SU-DHL-6 (cell line): ENCODE measurements at regions not wholly inside any gene's neighbourhood (a gene's known extent, or its start where the extent isn't known, plus 50 kb on each side); places are given as distances from the start of the nearest gene placed in this dataset.
A peak's percentile ranks its signal among the peaks of the same experiment; 100 is the strongest.

Experiments
- H2AFZ ChIP-seq: fragments of 200-600 bp; sonication (generic); 2 replicates; pipeline ENCODE4 v1.6.1; 2014; ENCODE audit warnings: low read depth, mild to moderate bottlenecking, moderate library complexity, mixed read lengths, antibody characterized with exemption, low read length; ENCODE audit not compliant: severe bottlenecking
- H3F3A ChIP-seq: fragments of 200-600 bp; shearing (Covaris generic); 2 replicates; pipeline ENCODE4 v1.6.0; 2016; ENCODE audit warnings: antibody characterized with exemption, mild to moderate bottlenecking; ENCODE audit not compliant: insufficient read depth
- H3K27ac ChIP-seq: fragments of 200-600 bp; sonication (generic); 2 replicates; pipeline ENCODE4 v1.5.1; 2016; ENCODE audit warnings: low read depth, mild to moderate bottlenecking, low read length, moderate library complexity, mixed read lengths
- H3K27me3 ChIP-seq: fragments of 200-600 bp; sonication (generic), shearing (Covaris generic); 2 replicates; pipeline ENCODE4 v1.6.0; 2014; ENCODE audit warnings: mild to moderate bottlenecking, low read length
- H3K36me3 ChIP-seq: fragments of 200-600 bp; sonication (generic); 2 replicates; pipeline ENCODE4 v1.6.1; 2014; ENCODE audit warnings: mild to moderate bottlenecking, low read length, mixed read lengths
- H3K4me2 ChIP-seq: fragments of 300-600, 200-600 bp; shearing (Covaris generic), sonication (generic); 2 replicates; pipeline ENCODE4 v1.6.0; 2014; ENCODE audit warnings: low read length, low read depth, mild to moderate bottlenecking; ENCODE audit not compliant: poor library complexity, severe bottlenecking
- H3K4me3 ChIP-seq: fragments of 200-600 bp; sonication (generic); 2 replicates; pipeline ENCODE4 v1.5.1; 2014; ENCODE audit warnings: antibody characterized with exemption, low read length, mild to moderate bottlenecking, mixed read lengths; ENCODE audit not compliant: insufficient read depth, poor library complexity, severe bottlenecking
- H3K79me2 ChIP-seq: fragments of 200-600 bp; sonication (generic); 2 replicates; pipeline ENCODE4 v1.6.1; 2014; ENCODE audit warnings: mild to moderate bottlenecking, low read length, moderate library complexity; ENCODE audit not compliant: insufficient read depth
- H3K9ac ChIP-seq: fragments of 200-600 bp; sonication (generic); 2 replicates; pipeline ENCODE4 v1.7.0; 2014; ENCODE audit warnings: mild to moderate bottlenecking, low read length
- H3K9me2 ChIP-seq: fragments of 200-600 bp; sonication (generic); replicated peaks from 2 replicates; pipeline ENCODE4 v1.6.1; 2014; ENCODE audit warnings: low read length; ENCODE audit not compliant: insufficient read depth
- H3K9me3 ChIP-seq: fragments of 200-600 bp; sonication (generic); 2 replicates; pipeline ENCODE4 v1.6.1; 2014; ENCODE audit warnings: low read length, mixed read lengths; ENCODE audit not compliant: insufficient read depth
- H4K20me1 ChIP-seq: fragments of 200-600 bp; sonication (generic); 2 replicates; pipeline ENCODE4 v1.6.1; 2014; ENCODE audit warnings: low read depth, mild to moderate bottlenecking, antibody characterized with exemption, low read length, moderate library complexity, mixed read lengths
- CTCF ChIP-seq: fragments of 200-600 bp; sonication (generic); IDR thresholded peaks from one replicate; pipeline ENCODE4 v1.5.1; 2017; ENCODE audit warnings: antibody characterized with exemption, mild to moderate bottlenecking, low read length, moderate library complexity; ENCODE audit not compliant: insufficient read depth, poor library complexity, severe bottlenecking
- EZH2phosphoT487 ChIP-seq: fragments of 200-600 bp; sonication (generic), shearing (Covaris generic); conservative IDR thresholded peaks from 2 replicates; pipeline ENCODE4 v1.6.1; 2018; ENCODE audit warnings: mild to moderate bottlenecking, antibody characterized with exemption, low read length, moderate library complexity, mixed read lengths

- Histone ChIP-seq H3F3A (no peaks in the 10 kb centered on the region), H3K9me2 (no peaks in the 10 kb centered on the region), H2AFZ (no peak overlapping the region), H3K4me3 (no peak overlapping the region), H3K27me3 (no peaks in the 10 kb centered on the region), H3K36me3 (no peaks in the 10 kb centered on the region), H3K79me2 (no peaks in the 10 kb centered on the region), H3K9me3 (peaks cover 10% of the 10 kb centered on the region; the same call in 1 of the 2 replicates), H3K9ac (no peak overlapping the region), H3K27ac (no peak overlapping the region), H3K4me2 (no peak overlapping the region), H4K20me1 (no peaks in the 10 kb centered on the region)
- no peak for TF ChIP-seq CTCF
- no peak for TF ChIP-seq EZH2phosphoT487
Measured at GRCh38 chr1:82785268-82785790, 984.6 kb downstream of the ADGRL2 start.

- Histone ChIP-seq H3K36me3 (no peaks in the 10 kb centered on the region), H3K9me2 (no peaks in the 10 kb centered on the region), H3K27ac (no peak overlapping the region), H3K79me2 (no peaks in the 10 kb centered on the region), H3K4me3 (no peak overlapping the region), H3K27me3 (no peaks in the 10 kb centered on the region), H3K9ac (no peak overlapping the region), H3K9me3 (no peaks in the 10 kb centered on the region), H4K20me1 (no peaks in the 10 kb centered on the region), H3F3A (no peaks in the 10 kb centered on the region), H2AFZ (no peak overlapping the region), H3K4me2 (no peak overlapping the region)
- no peak for TF ChIP-seq EZH2phosphoT487
- no peak for TF ChIP-seq CTCF
Measured at GRCh38 chr1:82783044-82783443, 982.3 kb downstream of the ADGRL2 start.

- TF ChIP-seq EZH2phosphoT487 = no peak
- TF ChIP-seq CTCF = no peak
- Histone ChIP-seq H3K9me3 (no peaks in the 10 kb centered on the region), H4K20me1 (no peaks in the 10 kb centered on the region), H3F3A (no peaks in the 10 kb centered on the region), H3K9me2 (no peaks in the 10 kb centered on the region), H2AFZ (no peak overlapping the region), H3K79me2 (no peaks in the 10 kb centered on the region), H3K27ac (no peak overlapping the region), H3K27me3 (no peaks in the 10 kb centered on the region), H3K36me3 (no peaks in the 10 kb centered on the region), H3K9ac (no peak overlapping the region), H3K4me3 (no peak overlapping the region), H3K4me2 (no peak overlapping the region)
Measured at GRCh38 chr1:82782599-82782998, 981.9 kb downstream of the ADGRL2 start.

- H3K27ac ChIP-seq = no peak overlapping the region
- peak overlapping the region; percentile 24 for H2AFZ ChIP-seq
- TF ChIP-seq EZH2phosphoT487 (no peak), CTCF (no peak)
- no peaks in the 10 kb centered on the region for H4K20me1 ChIP-seq
- H3F3A ChIP-seq = no peaks in the 10 kb centered on the region
- no peaks in the 10 kb centered on the region for H3K36me3 ChIP-seq
- H3K9me2 ChIP-seq = no peaks in the 10 kb centered on the region
- no peak overlapping the region for H3K4me3 ChIP-seq
- no peak overlapping the region for H3K9ac ChIP-seq
- no peak overlapping the region for H3K4me2 ChIP-seq
- H3K79me2 ChIP-seq = no peaks in the 10 kb centered on the region
- no peaks in the 10 kb centered on the region for H3K27me3 ChIP-seq
- no peaks in the 10 kb centered on the region; the same call in 1 of the 2 replicates for H3K9me3 ChIP-seq
Measured at GRCh38 chr1:82778612-82779011, 977.9 kb downstream of the ADGRL2 start.
